DND-41 (cell line): ENCODE measurements at regions not wholly inside any gene's neighbourhood (a gene's known extent, or its start where the extent isn't known, plus 50 kb on each side); places are given as distances from the start of the nearest gene placed in this dataset.

Experiments used
- ATAC-seq: fragments of 200-7000 bp; cut with Tn5 transposase; 3 replicates; pipeline ENCODE4 v1.9.1; 2021; ENCODE audit warnings: low read depth; ENCODE audit not compliant: insufficient read depth
- DNase-seq: peaks from one replicate; pipeline ENCODE4 v3.0.0-alpha.2; 2020
- H2AFZ ChIP-seq: 2 replicates; pipeline ENCODE4 v1.6.0; 2012; ENCODE audit warnings: low read depth, low read length
- H3K27ac ChIP-seq: 2 replicates; pipeline ENCODE4 v1.5.1; 2012; ENCODE audit warnings: low read length, inconsistent platforms
- H3K27me3 ChIP-seq: fragments of 200-600 bp; sonication (generic); 2 replicates; pipeline ENCODE4 v1.6.0; 2012; ENCODE audit warnings: low read length, mild to moderate bottlenecking, inconsistent platforms; ENCODE audit not compliant: insufficient read depth, poor library complexity
- H3K36me3 ChIP-seq: 2 replicates; pipeline ENCODE4 v1.5.1; 2012; ENCODE audit warnings: low read length, inconsistent platforms; ENCODE audit not compliant: insufficient read depth
- H3K4me1 ChIP-seq: 2 replicates; pipeline ENCODE4 v1.5.1; 2012; ENCODE audit warnings: mild to moderate bottlenecking, low read length; ENCODE audit not compliant: insufficient read depth
- H3K4me2 ChIP-seq: 2 replicates; pipeline ENCODE4 v1.6.0; 2012; ENCODE audit warnings: mild to moderate bottlenecking, moderate library complexity, low read length, inconsistent platforms; ENCODE audit not compliant: insufficient read depth
- H3K4me3 ChIP-seq, 2 experiments: fragments of 200-600 bp in 1 of 2; shearing (Covaris generic) in 1 of 2; 2 replicates each; pipeline ENCODE4 v1.5.1; 2012 to 2016; ENCODE audit warnings: inconsistent platforms in 2 of 2, low read length in 2 of 2, mild to moderate bottlenecking in 2 of 2, low read depth in 1 of 2, moderate library complexity in 1 of 2
- H3K79me2 ChIP-seq: 2 replicates; pipeline ENCODE4 v1.6.0; 2012; ENCODE audit warnings: low read length, inconsistent platforms; ENCODE audit not compliant: insufficient read depth
- H3K9ac ChIP-seq: 2 replicates; pipeline ENCODE4 v1.6.0; 2012; ENCODE audit warnings: low read depth, mild to moderate bottlenecking, inconsistent platforms, low read length, moderate library complexity
- H3K9me3 ChIP-seq: 2 replicates; pipeline ENCODE4 v1.5.1; 2012; ENCODE audit warnings: low read length, moderate library complexity, mild to moderate bottlenecking, inconsistent platforms; ENCODE audit not compliant: insufficient read depth, severe bottlenecking
- H4K20me1 ChIP-seq: 2 replicates; pipeline ENCODE4 v1.6.0; 2012; ENCODE audit warnings: low read length; ENCODE audit not compliant: insufficient read depth
- CTCF ChIP-seq: IDR thresholded peaks from 2 replicates; pipeline ENCODE4 v1.5.1; 2012; ENCODE audit warnings: borderline replicate concordance, low read length, moderate library complexity, mild to moderate bottlenecking; ENCODE audit not compliant: poor library complexity, severe bottlenecking; ENCODE audit errors: extremely low read depth
- EZH2 ChIP-seq: IDR thresholded peaks from 3 replicates; pipeline ENCODE4 v1.6.1; 2012; ENCODE audit warnings: borderline replicate concordance, low read depth, mild to moderate bottlenecking, moderate library complexity, low read length, inconsistent platforms; ENCODE audit not compliant: severe bottlenecking

- H3K4me1 ChIP-seq: no peaks in the 10 kb centered on the region
- TF ChIP-seq EZH2: no peak
- no peak for TF ChIP-seq CTCF
- H3K4me3 ChIP-seq: no peak overlapping the region
- DNase-seq: no peak
- no peak overlapping the region for H3K9ac ChIP-seq
- no peak overlapping the region for H3K27ac ChIP-seq
- H3K36me3 ChIP-seq: no peaks in the 10 kb centered on the region
- H4K20me1 ChIP-seq: no peaks in the 10 kb centered on the region
- no peaks in the 10 kb centered on the region for H3K79me2 ChIP-seq
- no peaks in the 10 kb centered on the region for H3K9me3 ChIP-seq
- ATAC-seq: no peak
- no peak overlapping the region for H2AFZ ChIP-seq
- no peaks in the 10 kb centered on the region for H3K27me3 ChIP-seq
- no peak overlapping the region for H3K4me2 ChIP-seq
These were observed 370.6 kb upstream of the PROK2 start for GRCh38 chr3:72155391-72156064.

- no peaks in the 10 kb centered on the region for H3K36me3 ChIP-seq
- TF ChIP-seq EZH2 (no peak), CTCF (no peak)
- H3K79me2 ChIP-seq: no peaks in the 10 kb centered on the region
- no peak overlapping the region for H2AFZ ChIP-seq
- H4K20me1 ChIP-seq: no peaks in the 10 kb centered on the region
- no peak overlapping the region for H3K4me3 ChIP-seq
- H3K9me3 ChIP-seq: no peaks in the 10 kb centered on the region
- H3K4me1 ChIP-seq: no peaks in the 10 kb centered on the region
- no peak overlapping the region for H3K4me2 ChIP-seq
- no peak overlapping the region for H3K9ac ChIP-seq
- no peak overlapping the region for H3K27ac ChIP-seq
- H3K27me3 ChIP-seq: no peaks in the 10 kb centered on the region
- ATAC-seq: no peak
- DNase-seq: no peak
These were observed 369.7 kb upstream of the PROK2 start for GRCh38 chr3:72154391-72155335.

GRCh38 chr3:72153477-72154314, 368.7 kb upstream of the PROK2 start:
- Histone ChIP-seq H3K4me3 (no peak overlapping the region), H3K9ac (no peak overlapping the region), H2AFZ (no peak overlapping the region), H3K4me1 (no peaks in the 10 kb centered on the region), H3K9me3 (no peaks in the 10 kb centered on the region), H3K27me3 (no peaks in the 10 kb centered on the region), H3K27ac (no peak overlapping the region), H3K79me2 (no peaks in the 10 kb centered on the region), H4K20me1 (no peaks in the 10 kb centered on the region), H3K4me2 (no peak overlapping the region), H3K36me3 (no peaks in the 10 kb centered on the region)
- TF ChIP-seq CTCF: no peak
- TF ChIP-seq EZH2: no peak
- ATAC-seq (no peak), DNase-seq (no peak)
